Epithelial cell of proximal tubule (primary cell): ENCODE measurements at regions not wholly inside any gene's neighbourhood (a gene's known extent, or its start where the extent isn't known, plus 50 kb on each side); places are given as distances from the start of the nearest gene placed in this dataset.

Experiments used
- DNase-seq: peaks from one replicate; pipeline ENCODE4 v3.0.0-alpha.2; 2011; ENCODE audit warnings: low read depth
- H3K4me3 ChIP-seq: 2 replicates; pipeline ENCODE4 v1.5.1; 2011; ENCODE audit warnings: low read depth, mild to moderate bottlenecking, low read length
- CTCF ChIP-seq: conservative IDR thresholded peaks from 2 replicates; pipeline ENCODE4 v1.5.1; 2012; ENCODE audit warnings: low read depth, mild to moderate bottlenecking, low read length

- TF ChIP-seq CTCF, result no peak
- no peak overlapping the region for H3K4me3 ChIP-seq
- no peak for DNase-seq
Measured at GRCh38 chr21:27426196-27426595, 459.3 kb upstream of the ADAMTS5 start.

- DNase-seq, result no peak
- TF ChIP-seq CTCF, result no peak
- H3K4me3 ChIP-seq, result no peak overlapping the region
Measured at GRCh38 chr21:27425574-27425973, 458.7 kb upstream of the ADAMTS5 start.

GRCh38 chr21:27425172-27425571 lies 458.3 kb upstream of the ADAMTS5 start:
- DNase-seq, result no peak
- H3K4me3 ChIP-seq, result no peak overlapping the region
- peak; percentile 43 for TF ChIP-seq CTCF

GRCh38 chr21:27424601-27425000 lies 457.7 kb upstream of the ADAMTS5 start:
- DNase-seq, result no peak
- no peak for TF ChIP-seq CTCF

GRCh38 chr21:27423906-27424595 lies 457.2 kb upstream of the ADAMTS5 start:
- no peak overlapping the region for H3K4me3 ChIP-seq
- no peak for TF ChIP-seq CTCF
- peak; percentile 23 for DNase-seq

More at GRCh38 chr21:27424601-27425000, 457.7 kb upstream of the ADAMTS5 start:
- no peak overlapping the region for H3K4me3 ChIP-seq

GRCh38 chr21:27423038-27423437 lies 456.1 kb upstream of the ADAMTS5 start:
- no peak for TF ChIP-seq CTCF
- H3K4me3 ChIP-seq, result no peak overlapping the region
- peak; percentile 25 for DNase-seq

GRCh38 chr21:27422435-27422834 lies 455.5 kb upstream of the ADAMTS5 start:
- TF ChIP-seq CTCF, result no peak
- no peak overlapping the region for H3K4me3 ChIP-seq
- DNase-seq, result no peak
